Psoas muscle (tissue), 7 donors: ENCODE measurements at regions not wholly inside any gene's neighbourhood (a gene's known extent, or its start where the extent isn't known, plus 50 kb on each side); places are given as distances from the start of the nearest gene placed in this dataset.
A peak's percentile ranks its signal among the peaks of the same experiment; 100 is the strongest.
"Not testable (repeated sequence)": the region's sequence is repeated elsewhere in the genome, so short reads cannot be mapped to it uniquely, and the experiment has no call there.

Experiments
- ATAC-seq, 4 donors: fragments of 200-7000 bp; cut with Tn5 transposase; one replicate each; pipeline ENCODE4 v1.9.1; 2020; ENCODE audit warnings: moderate library complexity in 3 of 4, mild to moderate bottlenecking in 2 of 4
- DNase-seq, 2 donors: peaks; one replicate each; pipeline ENCODE4 v3.0.0-alpha.2; 2020
- H3K27ac ChIP-seq: fragments of 200-600 bp; one replicate; pipeline ENCODE4 v1.8.0; 2022
- H3K27me3 ChIP-seq, 3 donors: fragments of 200-600 bp in 1 of 3; one replicate each; pipeline versions ENCODE4 v1.6.1 to v1.8.0; 2013 to 2022; ENCODE audit warnings: low read length in 2 of 3, mild to moderate bottlenecking in 2 of 3, moderate library complexity in 1 of 3; ENCODE audit not compliant: insufficient read depth in 3 of 3
- H3K36me3 ChIP-seq, 2 donors: fragments of 200-600 bp in 1 of 2; one replicate each; pipeline versions ENCODE4 v1.6.1 to v1.8.0; 2013 to 2022; ENCODE audit warnings: low read depth in 1 of 2, mild to moderate bottlenecking in 1 of 2, moderate library complexity in 1 of 2; ENCODE audit not compliant: insufficient read depth in 1 of 2
- H3K4me1 ChIP-seq: fragments of 200-600 bp; one replicate; pipeline ENCODE4 v1.8.0; 2022
- H3K4me3 ChIP-seq: fragments of 200-600 bp; one replicate; pipeline ENCODE4 v1.8.0; 2022; ENCODE audit warnings: mild to moderate bottlenecking
- H3K9me3 ChIP-seq: fragments of 200-600 bp; one replicate; pipeline ENCODE4 v1.8.0; 2022
- WGBS, 3 donors: extraction: QIAGEN DNeasy Blood & Tissue Kit; methylation state at CpG; one replicate each; pipeline versions ENCODE4 v1.1.6 to v1.1.7; 2013; 5-methylcytosine and 5-hydroxymethylcytosine counted together
- intact Hi-C, 2 donors: fragments of 100-400 bp; cut with DNase I; formaldehyde crosslinking; loops; one replicate each; pipeline versions ENCODE4 v1.11.0 to v1.14.2; 2022
- TF ChIP-seq, protein P1 (sequence below): fragments of 200-600 bp; IDR thresholded peaks from one replicate; pipeline ENCODE4 v1.8.0; 2022; ENCODE audit warnings: antibody characterized with exemption
- donor health status: healthy with polysubstance abuse.
- donor health status: DM: no; HTN: no; CAD: no; lungs with moderate emphysema.
- donor health status: Bipolar disorder and iron deficiency.
- donor health status: healthy.
- donor health status: DM: yes; HTN: yes; CAD: no.
- donor health status: DM: no; HTN: no; CAD: no.
- donor health status: DM: yes; HTN: yes; CAD: no.

DNA sequence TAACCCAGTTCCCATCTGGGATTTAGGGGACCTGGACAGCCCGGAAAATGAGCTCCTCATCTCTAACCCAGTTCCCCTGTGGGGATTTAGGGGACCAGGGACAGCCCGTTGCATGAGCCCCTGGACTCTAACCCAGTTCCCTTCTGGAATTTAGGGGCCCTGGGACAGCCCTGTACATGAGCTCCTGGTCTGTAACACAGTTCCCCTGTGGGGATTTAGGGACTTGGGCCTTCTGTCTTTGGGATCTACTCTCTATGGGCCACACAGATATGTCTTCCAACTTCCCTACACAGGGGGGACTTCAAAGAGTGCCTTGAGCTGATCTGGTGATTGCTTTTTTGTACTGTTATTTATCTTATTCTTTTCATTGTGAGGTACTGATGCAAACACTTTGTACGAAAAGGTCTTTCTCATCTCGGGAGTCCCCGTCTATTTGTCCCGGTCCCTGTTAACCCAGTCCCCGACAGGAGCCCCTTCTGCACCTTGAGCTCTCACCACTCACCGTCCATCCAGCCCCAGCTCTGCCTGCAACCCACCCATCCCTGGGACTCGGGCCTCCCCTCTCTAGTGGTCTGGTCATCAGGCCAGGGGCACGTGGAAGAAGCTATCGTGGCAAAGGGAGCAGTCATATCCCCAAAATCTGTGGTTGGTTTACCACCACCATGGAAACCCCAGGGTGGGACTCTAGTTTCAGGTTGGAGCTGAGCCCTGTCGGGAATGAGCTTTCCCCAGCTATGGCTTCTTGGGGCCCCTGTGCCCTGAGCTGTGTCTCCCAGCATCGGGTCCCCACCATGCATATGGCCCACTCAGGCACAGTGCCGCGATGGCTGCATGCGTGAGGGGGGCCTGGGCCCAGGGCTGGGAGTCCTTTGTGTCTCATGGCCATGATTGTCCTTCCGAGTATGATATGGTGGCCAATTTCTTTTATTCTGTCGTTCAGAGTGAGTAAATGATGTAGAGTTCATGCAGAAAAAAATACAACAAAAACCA lies 270.4 kb upstream of the PLCXD1 start:
- 65 to 86% (median 85%) methylated on average over 2 of the region's 18 CpGs for WGBS, 3 donors
- H3K4me3 ChIP-seq, H3K27ac ChIP-seq, intact Hi-C loops, ATAC-seq, DNase-seq, H3K4me1 ChIP-seq, H3K36me3 ChIP-seq, H3K9me3 ChIP-seq, H3K27me3 ChIP-seq: not testable (repeated sequence)

DNA sequence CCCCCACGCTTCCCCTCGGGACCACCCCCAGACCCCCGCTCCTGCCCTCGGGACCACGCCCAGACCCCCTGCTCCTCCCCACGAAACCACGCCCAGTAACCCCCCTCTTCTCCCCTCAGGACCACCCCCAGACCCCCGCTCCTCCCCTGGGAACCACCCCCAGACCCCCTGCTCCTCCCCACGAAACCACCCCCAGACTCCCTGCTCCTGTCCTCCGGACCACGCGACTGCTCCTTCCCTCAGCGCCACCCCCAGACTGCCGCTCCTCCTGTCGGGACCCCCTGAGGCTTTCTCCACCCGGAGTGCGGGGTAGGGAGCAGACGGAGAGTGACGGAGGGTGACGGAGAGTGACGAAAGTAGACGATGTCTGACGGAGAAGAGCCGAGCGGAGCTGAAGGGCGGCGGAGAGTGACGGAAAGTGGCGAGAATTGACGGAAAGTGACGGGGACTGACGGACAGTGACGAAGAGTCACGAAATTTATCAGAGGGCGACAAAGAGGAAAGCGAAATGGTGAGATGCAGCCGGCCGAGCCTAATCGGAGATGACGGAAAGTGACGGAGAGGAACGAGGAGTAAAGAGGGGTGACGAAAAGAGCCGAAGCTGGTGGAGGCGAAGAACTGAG lies 267.2 kb upstream of the PLCXD1 start:
- DNase-seq, intact Hi-C loops, H3K27me3 ChIP-seq, H3K4me1 ChIP-seq, H3K9me3 ChIP-seq, H3K27ac ChIP-seq, H3K4me3 ChIP-seq, H3K36me3 ChIP-seq: not testable (repeated sequence)
- peak; percentile 30 to 82 (median 52) for ATAC-seq
- 51 to 80% methylated on average over 10 to 18 of the region's 45 CpGs; no CpG with 5 or more reads in 1 of the 3 donors for WGBS, 3 donors

DNA sequence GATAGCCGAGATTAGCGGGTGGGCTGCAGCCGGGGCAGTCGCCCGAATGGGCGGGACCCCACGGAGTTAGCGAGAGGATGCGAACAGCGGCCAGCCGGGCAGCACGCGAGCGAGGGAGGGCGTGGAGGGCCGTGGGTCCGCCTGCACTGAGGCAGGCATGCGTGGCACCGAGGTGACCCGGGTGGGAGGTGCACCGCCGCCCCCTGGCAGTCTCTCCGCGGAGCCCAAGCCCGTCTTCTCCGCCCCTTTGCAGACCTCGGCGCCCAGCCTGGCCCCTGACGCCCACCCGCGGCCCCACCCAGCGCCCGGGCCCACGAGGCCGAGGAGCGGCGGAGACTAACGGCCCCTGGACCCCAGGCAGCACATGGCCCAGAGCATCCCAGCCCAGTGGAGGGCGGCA lies 266.7 kb upstream of the PLCXD1 start:
- WGBS, 3 donors = 40 to 93% methylated on average over 6 to 10 of the region's 39 CpGs; no CpG with 5 or more reads in 1 of the 3 donors
- DNase-seq, H3K9me3 ChIP-seq, H3K27ac ChIP-seq, intact Hi-C loops, H3K36me3 ChIP-seq, H3K4me3 ChIP-seq, ATAC-seq, H3K4me1 ChIP-seq, H3K27me3 ChIP-seq: not testable (repeated sequence)

DNA sequence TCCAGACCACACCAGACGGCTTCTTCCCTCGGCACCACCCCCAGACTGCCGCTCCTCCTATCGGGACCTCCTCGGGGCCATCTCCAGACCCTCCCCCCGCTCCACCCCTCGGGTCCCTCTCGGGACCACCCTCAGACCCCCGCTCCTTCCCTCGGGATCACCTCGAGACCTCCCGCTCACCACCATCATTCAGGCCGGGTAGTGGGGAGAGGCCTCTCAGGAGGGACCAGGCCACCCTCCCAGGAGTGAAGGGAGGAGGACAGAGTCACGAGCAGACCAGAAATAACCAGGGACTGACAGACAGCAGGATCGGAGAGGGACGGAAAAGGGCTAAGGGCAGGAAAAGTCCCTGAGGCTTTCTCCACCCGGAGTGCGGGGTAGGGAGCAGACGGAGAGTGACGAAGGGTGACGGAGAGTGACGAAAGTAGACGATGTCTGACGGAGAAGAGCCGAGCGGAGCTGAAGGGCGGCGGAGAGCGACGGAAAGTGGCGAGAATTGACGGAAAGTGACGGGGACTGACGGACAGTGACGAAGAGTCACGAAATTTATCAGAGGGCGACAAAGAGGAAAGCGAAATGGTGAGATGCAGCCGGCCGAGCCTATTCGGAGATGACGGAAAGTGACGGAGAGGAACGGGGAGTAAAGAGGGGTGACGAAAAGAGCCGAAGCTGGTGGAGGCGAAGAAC lies 262.3 kb upstream of the PLCXD1 start:
- ATAC-seq (peak; percentile 81 to 99 (median 96)), DNase-seq (peak in 1 of 2 donors; percentile 82)
- H3K4me1 ChIP-seq, intact Hi-C loops, H3K27me3 ChIP-seq, H3K4me3 ChIP-seq, H3K27ac ChIP-seq, H3K9me3 ChIP-seq, H3K36me3 ChIP-seq: not testable (repeated sequence)
- 7 to 29% methylated on average over 6 to 11 of the region's 47 CpGs; no CpG with 5 or more reads in 1 of the 3 donors for WGBS, 3 donors

DNA sequence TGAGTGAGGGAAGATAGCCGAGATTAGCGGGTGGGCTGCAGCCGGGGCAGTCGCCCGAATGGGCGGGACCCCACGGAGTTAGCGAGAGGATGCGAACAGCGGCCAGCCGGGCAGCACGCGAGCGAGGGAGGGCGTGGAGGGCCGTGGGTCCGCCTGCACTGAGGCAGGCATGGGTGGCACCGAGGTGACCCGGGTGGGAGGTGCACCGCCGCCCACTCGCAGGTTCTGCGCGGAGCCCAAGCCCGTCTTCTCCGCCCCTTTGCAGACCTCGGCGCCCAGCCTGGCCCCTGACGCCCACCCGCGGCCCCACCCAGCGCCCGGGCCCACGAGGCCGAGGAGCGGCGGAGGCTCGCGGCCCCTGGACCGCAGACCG lies 261.7 kb upstream of the PLCXD1 start:
- peak overlapping the region; percentile 39 for H3K4me3 ChIP-seq
- H3K9me3 ChIP-seq, DNase-seq, intact Hi-C loops, H3K27ac ChIP-seq, H3K4me1 ChIP-seq, H3K27me3 ChIP-seq, H3K36me3 ChIP-seq: not testable (repeated sequence)
- WGBS, 3 donors = 4% methylated on average over 11 of the region's 41 CpGs; no CpG with 5 or more reads in 2 of the 3 donors
- peak in 2 of 4 donors; percentile 28 to 41 for ATAC-seq

DNA sequence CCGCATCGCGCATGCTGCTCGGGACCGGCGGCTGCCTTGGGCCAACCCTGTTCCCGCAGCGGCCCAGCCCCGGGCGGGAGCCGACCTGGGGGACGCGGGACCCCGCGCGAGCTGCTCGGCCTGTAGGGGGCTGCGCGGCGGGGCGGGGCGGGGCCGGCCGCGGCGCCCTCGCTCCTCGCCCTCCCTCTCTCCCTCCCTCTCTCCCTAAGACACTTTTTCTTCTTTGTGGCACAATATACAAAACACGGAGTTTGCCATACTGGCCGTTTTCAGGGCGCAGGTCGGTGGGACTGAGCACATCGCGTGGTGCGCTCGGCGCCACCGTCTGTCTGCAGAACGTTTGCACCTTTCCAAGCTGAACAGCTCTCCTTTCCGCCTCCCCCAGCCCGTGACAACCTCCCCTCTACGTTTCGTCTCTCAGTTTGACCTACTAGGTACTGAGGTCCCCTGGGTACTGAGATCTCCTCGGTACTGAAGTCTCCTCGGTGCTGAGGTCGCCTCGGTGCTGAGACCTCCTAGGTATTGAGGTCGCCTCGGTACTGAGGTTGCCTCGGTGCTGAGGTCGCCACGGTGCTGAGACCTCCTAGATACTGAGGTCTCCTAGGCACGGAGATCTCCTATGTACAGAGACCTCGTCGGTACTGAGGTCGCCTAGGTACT lies 261.1 kb upstream of the PLCXD1 start:
- ATAC-seq (no peak), DNase-seq (peak in 1 of 2 donors; percentile 39)
- Histone ChIP-seq H3K4me1 (no peaks in the 10 kb centered on the region), H3K9me3 (no peaks in the 10 kb centered on the region), H3K27ac (no peak overlapping the region), H3K27me3 (no peaks in the 10 kb centered on the region), H3K4me3 (peak overlapping the region; percentile 39), H3K36me3 (no peaks in the 10 kb centered on the region)
- WGBS, 3 donors = 22 to 37% methylated on average over 40 to 52 of the region's 56 CpGs; no CpG with 5 or more reads in 1 of the 3 donors
- intact Hi-C loops = no loop called here
- TF ChIP-seq, protein P1, sequence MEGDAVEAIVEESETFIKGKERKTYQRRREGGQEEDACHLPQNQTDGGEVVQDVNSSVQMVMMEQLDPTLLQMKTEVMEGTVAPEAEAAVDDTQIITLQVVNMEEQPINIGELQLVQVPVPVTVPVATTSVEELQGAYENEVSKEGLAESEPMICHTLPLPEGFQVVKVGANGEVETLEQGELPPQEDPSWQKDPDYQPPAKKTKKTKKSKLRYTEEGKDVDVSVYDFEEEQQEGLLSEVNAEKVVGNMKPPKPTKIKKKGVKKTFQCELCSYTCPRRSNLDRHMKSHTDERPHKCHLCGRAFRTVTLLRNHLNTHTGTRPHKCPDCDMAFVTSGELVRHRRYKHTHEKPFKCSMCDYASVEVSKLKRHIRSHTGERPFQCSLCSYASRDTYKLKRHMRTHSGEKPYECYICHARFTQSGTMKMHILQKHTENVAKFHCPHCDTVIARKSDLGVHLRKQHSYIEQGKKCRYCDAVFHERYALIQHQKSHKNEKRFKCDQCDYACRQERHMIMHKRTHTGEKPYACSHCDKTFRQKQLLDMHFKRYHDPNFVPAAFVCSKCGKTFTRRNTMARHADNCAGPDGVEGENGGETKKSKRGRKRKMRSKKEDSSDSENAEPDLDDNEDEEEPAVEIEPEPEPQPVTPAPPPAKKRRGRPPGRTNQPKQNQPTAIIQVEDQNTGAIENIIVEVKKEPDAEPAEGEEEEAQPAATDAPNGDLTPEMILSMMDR = no peak

DNA sequence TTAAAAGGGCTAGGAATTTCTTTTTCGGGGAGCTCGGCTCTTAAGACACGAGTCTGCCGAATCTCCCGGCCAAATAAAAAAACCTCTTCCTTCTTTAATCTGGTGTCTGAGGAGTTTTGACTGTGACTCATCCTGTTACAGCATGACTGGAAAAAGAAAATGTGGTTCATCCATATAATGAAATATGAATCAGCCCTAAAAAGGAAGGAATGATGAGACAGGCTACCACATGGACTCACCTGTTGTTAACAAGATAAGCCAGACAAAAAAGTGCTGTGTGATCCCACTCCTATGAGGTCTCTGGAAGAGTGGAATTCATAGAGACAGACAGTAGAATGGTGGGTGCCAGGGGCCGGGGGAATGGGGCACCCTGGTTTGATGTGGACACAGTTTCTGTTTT lies 257.0 kb upstream of the PLCXD1 start:
- H3K4me3 ChIP-seq, ATAC-seq, H3K27me3 ChIP-seq, H3K36me3 ChIP-seq, H3K27ac ChIP-seq, intact Hi-C loops, H3K9me3 ChIP-seq, H3K4me1 ChIP-seq, DNase-seq: not testable (repeated sequence)
- no CpG with 5 or more reads among the region's 6 CpGs for WGBS, 3 donors
